Left lobe of liver (tissue), 2 donors: ENCODE measurements at regions not wholly inside any gene's neighbourhood (a gene's known extent, or its start where the extent isn't known, plus 50 kb on each side); places are given as distances from the start of the nearest gene placed in this dataset.

Experiments used
- ATAC-seq: fragments of 200-7000 bp; cut with Tn5 transposase; one replicate; pipeline ENCODE4 v1.9.1; 2020; ENCODE audit warnings: mild to moderate bottlenecking, moderate library complexity
- DNase-seq: peaks from one replicate; pipeline ENCODE4 v3.0.0-alpha.2; 2020; ENCODE audit warnings: low spot score
- donor health status: DM: no; HTN: no; CAD: no; lungs with moderate emphysema.
- donor health status: DM: no; HTN: yes; CAD: no.

- DNase-seq (no peak), ATAC-seq (no peak)
Measured at GRCh38 chr12:89947437-89948270, 239.0 kb upstream of the ATP2B1 start.

DNA sequence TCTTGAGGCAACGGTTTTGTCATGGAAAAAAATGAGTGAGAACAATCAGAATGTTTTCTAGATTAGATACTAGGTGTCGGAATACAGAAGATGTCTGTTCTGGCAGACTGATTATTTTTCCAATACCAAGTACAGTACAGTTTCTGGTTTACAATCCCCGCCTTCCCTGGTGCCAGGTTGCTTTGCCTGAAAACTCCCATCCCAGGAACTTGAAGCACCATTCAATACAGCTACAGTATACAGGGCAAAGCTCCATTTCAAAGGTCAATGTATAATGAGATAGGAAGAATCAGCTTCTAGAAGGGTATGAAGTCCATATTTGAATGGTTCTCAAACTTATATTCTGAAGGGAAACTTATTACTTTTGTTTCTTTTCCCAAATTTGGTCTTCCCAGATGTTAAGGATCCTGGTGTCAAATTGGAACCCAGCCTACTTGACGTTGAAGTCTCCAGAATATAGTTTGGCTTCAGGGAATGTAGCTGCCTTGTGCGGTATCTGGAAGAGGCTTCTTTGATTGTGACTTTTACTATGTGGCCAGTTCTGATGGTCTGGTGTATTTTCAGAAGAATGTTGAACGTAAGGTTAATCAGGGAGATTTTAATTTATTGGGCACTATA lies 238.0 kb upstream of the ATP2B1 start:
- ATAC-seq: no peak
- no peak for DNase-seq

- DNase-seq: no peak
- ATAC-seq: no peak
Measured at GRCh38 chr12:89945123-89945522, 236.5 kb upstream of the ATP2B1 start.

- DNase-seq (no peak), ATAC-seq (no peak)
Measured at GRCh38 chr12:89943463-89943862, 234.8 kb upstream of the ATP2B1 start.

DNA sequence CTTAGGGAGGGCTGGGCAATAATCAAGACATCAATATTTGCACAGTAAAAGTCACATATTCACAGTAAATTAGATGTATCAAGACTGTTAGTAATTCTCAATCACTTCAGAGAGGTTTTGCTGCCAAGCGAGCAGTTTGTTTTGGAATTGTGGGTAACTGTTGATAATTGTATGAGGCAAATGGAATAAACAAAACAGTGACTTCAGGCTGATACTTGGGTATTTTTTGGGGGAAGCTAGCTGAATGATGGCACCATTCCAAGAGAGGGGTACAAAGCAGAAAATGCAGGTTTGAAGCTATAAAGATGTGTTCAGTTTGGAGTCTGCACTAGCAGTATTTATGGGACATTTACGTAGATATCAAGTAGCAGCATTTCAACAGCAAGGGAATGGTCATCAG lies 232.8 kb upstream of the ATP2B1 start:
- no peak for DNase-seq
- no peak for ATAC-seq

- no peak for DNase-seq
- ATAC-seq: no peak
Measured at GRCh38 chr12:89939522-89940215, 231.0 kb upstream of the ATP2B1 start.

- no peak for ATAC-seq
- DNase-seq: no peak
Measured at GRCh38 chr12:89936631-89937030, 228.0 kb upstream of the ATP2B1 start.

- ATAC-seq: no peak
- DNase-seq: no peak
Measured at GRCh38 chr12:89935850-89936249, 227.2 kb upstream of the ATP2B1 start.

DNA sequence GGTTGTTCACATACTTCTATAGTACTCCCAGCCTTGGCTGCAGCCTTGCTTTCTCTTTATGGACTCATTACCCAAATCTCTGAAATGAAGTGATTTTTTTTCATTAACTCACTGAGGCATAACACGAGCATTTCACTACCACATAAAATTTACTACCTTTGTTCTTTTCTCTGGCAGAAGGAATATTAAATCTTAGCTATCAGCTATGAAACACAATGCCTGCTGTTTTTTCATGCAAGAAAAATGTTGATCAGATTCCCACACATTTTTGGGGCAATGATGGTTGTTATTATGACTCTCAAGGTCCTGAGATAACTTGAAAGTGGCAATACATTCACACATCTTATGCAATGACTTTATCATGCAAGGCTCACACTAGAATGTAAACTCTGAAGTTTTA lies 225.3 kb upstream of the ATP2B1 start:
- ATAC-seq (no peak), DNase-seq (no peak)

DNA sequence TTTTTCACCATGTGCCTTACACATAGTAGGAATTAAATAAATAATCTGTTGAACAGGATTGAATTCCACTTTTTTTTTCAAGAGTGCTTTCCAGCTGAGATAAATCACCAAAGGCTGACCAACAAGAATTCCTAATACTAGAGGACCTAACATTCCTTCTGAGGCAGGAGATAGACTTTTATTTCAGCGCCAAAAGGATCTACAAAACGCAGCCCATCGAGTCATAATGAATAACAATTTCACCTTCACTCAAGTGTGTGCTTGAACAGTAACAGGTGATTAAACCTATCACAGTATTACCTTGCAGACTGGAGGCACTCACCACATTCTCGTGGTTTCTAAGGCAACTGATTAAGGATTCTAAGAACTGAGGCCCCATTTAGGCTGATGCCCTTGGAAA lies 224.3 kb upstream of the ATP2B1 start:
- ATAC-seq: no peak

GRCh38 chr12:89928467-89928866 lies 219.8 kb upstream of the ATP2B1 start:
- ATAC-seq: no peak
- DNase-seq: no peak

More for the DNA sequence above, 224.3 kb upstream of the ATP2B1 start:
- DNase-seq: no peak

DNA sequence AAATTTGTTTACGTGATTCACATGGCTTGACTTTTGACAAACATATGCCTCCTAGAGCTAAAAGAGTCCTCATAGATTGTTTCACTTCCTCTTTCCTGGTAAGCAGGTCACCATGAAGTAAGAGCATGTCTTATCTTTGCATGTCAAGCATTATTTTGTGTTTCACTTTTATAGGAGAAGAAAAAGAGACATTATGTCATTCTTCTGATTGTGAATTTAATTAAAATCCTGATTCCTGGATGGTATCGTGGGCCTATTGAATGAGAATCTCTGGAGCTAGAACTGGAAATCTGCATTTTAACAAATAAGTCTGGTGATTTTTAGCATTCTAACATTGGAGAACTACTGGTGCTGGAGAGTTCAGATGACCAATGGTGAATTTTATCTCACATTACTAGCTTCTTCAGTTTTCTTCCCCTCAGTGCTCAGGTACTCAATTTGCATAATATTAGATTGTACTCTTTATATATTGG lies 218.6 kb upstream of the ATP2B1 start:
- DNase-seq: no peak
- no peak for ATAC-seq

- DNase-seq (no peak), ATAC-seq (no peak)
Measured at GRCh38 chr12:89924191-89924590, 215.6 kb upstream of the ATP2B1 start.

DNA sequence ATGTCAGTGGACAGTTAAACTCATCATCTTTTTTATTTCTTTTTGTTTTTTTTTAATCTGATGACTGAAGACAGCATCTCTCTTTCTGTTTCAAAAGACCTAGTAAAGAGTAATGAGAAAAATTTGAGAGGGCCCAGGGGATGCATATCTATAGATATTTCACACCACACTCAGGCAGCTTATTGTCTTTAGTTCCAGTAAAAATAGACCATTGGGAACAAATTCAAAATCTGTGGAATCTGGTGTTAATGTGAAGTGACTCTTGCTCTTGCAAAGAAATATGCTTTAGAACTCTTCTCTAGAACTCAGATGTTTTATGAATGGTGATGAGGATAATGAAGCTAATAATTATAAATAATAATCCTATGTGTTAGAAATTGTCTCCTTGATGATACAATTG lies 214.5 kb upstream of the ATP2B1 start:
- DNase-seq (no peak), ATAC-seq (no peak)

- no peak for ATAC-seq
- DNase-seq: no peak
Measured at GRCh38 chr12:89920866-89921265, 212.2 kb upstream of the ATP2B1 start.

- DNase-seq: no peak
- ATAC-seq: no peak
Measured at GRCh38 chr12:89919241-89919906, 210.7 kb upstream of the ATP2B1 start.

DNA sequence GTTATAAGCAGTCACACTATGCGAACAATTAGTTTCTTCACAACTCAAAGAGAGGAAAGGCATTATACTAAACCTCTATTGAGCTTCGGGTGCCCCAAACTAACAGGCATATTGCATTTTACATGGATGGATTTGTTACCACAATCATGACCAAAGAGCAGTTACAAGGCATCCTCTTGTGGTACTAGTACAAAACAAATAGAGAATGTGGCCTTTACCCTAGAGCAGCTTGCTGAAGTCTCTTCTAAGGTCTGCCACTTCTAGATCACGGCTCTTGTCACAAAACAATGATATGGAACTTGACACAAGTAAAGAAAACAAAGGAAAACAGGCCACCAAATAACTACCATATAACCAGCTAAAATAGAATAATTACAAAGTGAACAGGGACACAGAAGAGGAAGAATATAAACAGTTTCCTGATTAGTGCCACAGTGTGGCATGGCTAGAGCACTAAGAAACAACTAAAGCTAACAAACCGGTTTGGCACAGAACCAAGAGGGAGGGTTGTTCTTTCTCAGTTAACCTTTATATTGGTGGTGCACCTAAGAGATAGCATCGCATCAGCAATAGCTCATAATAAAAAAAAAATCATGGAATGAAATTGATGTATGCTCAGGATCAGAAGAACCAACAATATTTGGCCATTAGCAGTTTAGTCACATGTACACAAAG lies 209.7 kb upstream of the ATP2B1 start:
- ATAC-seq (no peak), DNase-seq (no peak)

- no peak for DNase-seq
- no peak for ATAC-seq
Measured at GRCh38 chr12:89909753-89910152, 201.1 kb upstream of the ATP2B1 start.

GRCh38 chr12:89907659-89908058 lies 199.0 kb upstream of the ATP2B1 start:
- DNase-seq: no peak

GRCh38 chr12:89906824-89907223 lies 198.2 kb upstream of the ATP2B1 start:
- DNase-seq: no peak
- ATAC-seq: no peak

More at GRCh38 chr12:89907659-89908058, 199.0 kb upstream of the ATP2B1 start:
- ATAC-seq: no peak

GRCh38 chr12:89906178-89906577 lies 197.5 kb upstream of the ATP2B1 start:
- ATAC-seq: no peak
- no peak for DNase-seq
